Breast epithelium (tissue), 3 donors: ENCODE measurements at regions not wholly inside any gene's neighbourhood (a gene's known extent, or its start where the extent isn't known, plus 50 kb on each side); places are given as distances from the start of the nearest gene placed in this dataset.

Experiments
- CTCF ChIP-seq, 3 donors: fragments of 450-650 bp; IDR thresholded peaks; one replicate each; pipeline ENCODE4 v1.5.1; 2016 to 2017; ENCODE audit warnings: antibody characterized with exemption in 3 of 3, mild to moderate bottlenecking in 3 of 3, moderate library complexity in 3 of 3
- POLR2A ChIP-seq: fragments of 450-650 bp; IDR thresholded peaks from one replicate; pipeline ENCODE4 v1.6.1; 2016; ENCODE audit warnings: antibody characterized with exemption, mild to moderate bottlenecking, moderate library complexity
- POLR2AphosphoS5 ChIP-seq, 3 donors: sonication (generic); formaldehyde crosslinking; IDR thresholded peaks; one replicate each; pipeline ENCODE4 v1.6.1; 2017; ENCODE audit warnings: antibody characterized with exemption in 3 of 3

DNA sequence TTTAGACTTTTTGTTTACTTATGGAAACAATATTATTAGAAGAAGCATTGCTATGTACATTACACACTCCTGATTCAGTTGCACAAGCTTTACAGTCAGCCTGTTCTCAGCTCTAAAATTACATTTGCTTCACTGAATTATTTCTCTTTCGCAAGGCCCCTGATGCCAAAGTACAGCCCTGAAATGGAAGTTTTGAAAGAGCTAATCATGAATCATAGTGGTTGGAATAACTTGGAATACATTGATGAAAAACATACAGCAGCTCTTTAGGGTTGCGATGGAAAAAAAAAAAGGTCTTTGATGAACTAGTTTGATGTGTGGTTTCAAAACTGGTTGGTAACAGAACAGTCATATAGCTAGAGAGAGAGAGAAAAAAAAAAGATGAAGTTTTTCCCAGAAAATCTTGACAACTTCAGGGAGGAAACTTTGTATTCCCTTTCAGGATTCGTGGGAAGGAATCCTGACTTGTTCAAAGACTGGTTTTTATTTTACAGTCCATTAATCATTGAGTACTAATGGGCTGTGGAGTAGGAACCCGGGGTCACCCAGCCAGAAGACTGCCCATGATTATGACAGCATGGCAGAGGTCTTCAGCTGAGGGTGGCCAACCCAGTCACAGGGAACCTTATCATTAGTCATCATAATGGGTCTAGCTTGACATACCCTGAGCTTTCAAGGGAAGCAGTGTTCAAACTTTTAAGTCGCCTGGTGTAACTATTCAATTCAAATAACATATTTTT is 460.1 kb downstream of the NAV3 start:
- TF ChIP-seq POLR2A (no peak), CTCF (IDR thresholded peaks at IDR 0.05) (no peak), POLR2AphosphoS5 (IDR thresholded peaks at IDR 0.05) (no peak)
